Endothelial cell of umbilical vein (primary cell): ENCODE measurements at regions not wholly inside any gene's neighbourhood (a gene's known extent, or its start where the extent isn't known, plus 50 kb on each side); places are given as distances from the start of the nearest gene placed in this dataset.

Source experiments
- BruUV-seq: library from RNA; stranded (reverse); fragments of 400-500 nt; replicated peaks from 2 replicates; lab custom pipeline; 2021; lab: Mats Ljungman, UMichigan
- CTCF ChIA-PET: fragments of 300-600, 350-600 bp; sonication (Branson Sonifier 250); formaldehyde crosslinking; loops from one replicate; lab custom pipeline; 2021; ENCODE audit warnings: antibody characterized with exemption, inconsistent platforms; lab: Charles Lee
- POLR2A ChIA-PET: fragments of 300-600, 350-600 bp; sonication (Branson Sonifier 250); formaldehyde crosslinking; loops from one replicate; lab custom pipeline; 2021; ENCODE audit warnings: antibody characterized with exemption, inconsistent platforms; lab: Charles Lee
- DNase-seq: peaks from one replicate; pipeline ENCODE4 v3.0.0-alpha.2; 2011; ENCODE audit warnings: low read depth, low spot score
- FAIRE-seq: peaks from 2 replicates; lab custom pipeline; 2011; peaks lifted over from hg19 to GRCh38; lab: Jason Lieb, UNC
- H2AFZ ChIP-seq: 2 replicates; pipeline ENCODE4 v1.6.0; 2012; ENCODE audit warnings: low read depth, low read length, control low read depth, inconsistent platforms
- H3K27ac ChIP-seq: 2 replicates; pipeline ENCODE4 v1.5.1; 2011; ENCODE audit warnings: low read depth, mild to moderate bottlenecking, control low read depth, low read length, moderate library complexity; ENCODE audit not compliant: insufficient read depth
- H3K27me3 ChIP-seq, 2 experiments: 2 replicates each; pipeline versions ENCODE4 v1.6.0 to v1.6.1; 2011; ENCODE audit warnings: low read length in 2 of 2, mixed read lengths in 1 of 2; ENCODE audit not compliant: control insufficient read depth in 2 of 2, insufficient read depth in 2 of 2
- H3K36me3 ChIP-seq, 2 experiments: 2 replicates in 1 of 2; 3 replicates in 1 of 2; pipeline ENCODE4 v1.5.1; 2011; ENCODE audit warnings: low read length in 2 of 2, mild to moderate bottlenecking in 1 of 2, moderate library complexity in 1 of 2; ENCODE audit not compliant: control insufficient read depth in 2 of 2, insufficient read depth in 2 of 2; ENCODE audit errors: extremely low read depth in 1 of 2
- H3K4me1 ChIP-seq: 3 replicates; pipeline ENCODE4 v1.5.1; 2011; ENCODE audit warnings: mild to moderate bottlenecking, low read length; ENCODE audit not compliant: control insufficient read depth, insufficient read depth; ENCODE audit errors: extremely low read depth
- H3K4me2 ChIP-seq: 2 replicates; pipeline ENCODE4 v1.6.1; 2011; ENCODE audit warnings: low read length, control low read depth, mixed read lengths; ENCODE audit not compliant: insufficient read depth
- H3K4me3 ChIP-seq, 3 experiments: fragments of 200-600 bp in 1 of 3; sonication (generic), shearing (Covaris generic) in 1 of 3; replicated peaks in 1 of 3; 2 replicates each; pipeline ENCODE4 v1.5.1; 2011 to 2016; ENCODE audit warnings: control low read depth in 3 of 3, low read length in 3 of 3, mild to moderate bottlenecking in 2 of 3, inconsistent platforms in 1 of 3, low read depth in 1 of 3, moderate library complexity in 1 of 3; ENCODE audit not compliant: insufficient read depth in 1 of 3
- H3K79me2 ChIP-seq: 2 replicates; pipeline ENCODE4 v1.6.0; 2012; ENCODE audit warnings: low read length, inconsistent platforms; ENCODE audit not compliant: control insufficient read depth, insufficient read depth
- H3K9ac ChIP-seq: replicated peaks from 2 replicates; pipeline ENCODE3; 2011; ENCODE audit warnings: low read length, control low read depth; ENCODE audit not compliant: insufficient read depth; ENCODE audit errors: extremely low read depth
- H3K9me1 ChIP-seq: replicated peaks from 3 replicates; pipeline ENCODE4 v1.6.0; 2011; ENCODE audit warnings: mild to moderate bottlenecking, low read length; ENCODE audit not compliant: control insufficient read depth, insufficient read depth; ENCODE audit errors: extremely low read depth
- H3K9me3 ChIP-seq: replicated peaks from 2 replicates; pipeline ENCODE4 v1.5.1; 2012; ENCODE audit warnings: low read length, inconsistent platforms; ENCODE audit not compliant: control insufficient read depth, insufficient read depth
- H4K20me1 ChIP-seq: replicated peaks from 2 replicates; pipeline ENCODE3; 2011; ENCODE audit warnings: mild to moderate bottlenecking, low read length; ENCODE audit not compliant: control insufficient read depth, insufficient read depth; ENCODE audit errors: extremely low read depth
- EZH2 ChIP-seq: IDR thresholded peaks from 2 replicates; pipeline ENCODE4 v1.6.1; 2012; ENCODE audit warnings: borderline replicate concordance, low read depth, mild to moderate bottlenecking, moderate library complexity, low read length, inconsistent platforms; ENCODE audit not compliant: severe bottlenecking
- FOS ChIP-seq: IDR thresholded peaks from 2 replicates; pipeline ENCODE4 v1.6.1; 2011; ENCODE audit warnings: mild to moderate bottlenecking, low read length, moderate library complexity, borderline replicate concordance; ENCODE audit not compliant: insufficient read depth
- GATA2 ChIP-seq: IDR thresholded peaks from 2 replicates; pipeline ENCODE4 v1.7.0; 2011; ENCODE audit warnings: low read depth, mild to moderate bottlenecking, moderate library complexity, mixed read lengths, low read length; ENCODE audit not compliant: insufficient read length, insufficient read depth
- JUN ChIP-seq: IDR thresholded peaks from 2 replicates; pipeline ENCODE4 v1.6.1; 2011; ENCODE audit warnings: borderline replicate concordance, low read depth; ENCODE audit not compliant: insufficient read length, insufficient read depth
- MYC ChIP-seq: IDR thresholded peaks from one replicate; pipeline ENCODE4 v1.6.1; 2011; ENCODE audit warnings: mild to moderate bottlenecking, low read depth, low read length
- POLR2A ChIP-seq: IDR thresholded peaks from 2 replicates; pipeline ENCODE4 v1.6.1; 2012; ENCODE audit warnings: low read depth, mild to moderate bottlenecking, control low read depth, low read length
- POLR2AphosphoS5 ChIP-seq: IDR thresholded peaks from 2 replicates; pipeline ENCODE4 v1.6.1; 2012; ENCODE audit warnings: low read depth, mild to moderate bottlenecking, control low read depth, low read length, moderate library complexity; ENCODE audit not compliant: insufficient read depth
- dilution Hi-C: fragments of 300-500 bp; cut with MboI; formaldehyde crosslinking; loops from one replicate; pipeline ENCODE4 v1.15.0; 2019; ENCODE audit warnings: low sequenced_read_pairs; ENCODE audit not compliant: extremely low pct_ligation_motif_present
- intact Hi-C: fragments of 100-400 bp; cut with micrococcal nuclease; formaldehyde crosslinking; loops from one replicate; pipeline ENCODE4 v1.10.0; 2022
- TF ChIP-seq, protein P1 (sequence below): IDR thresholded peaks from 2 replicates; pipeline ENCODE4 v1.6.1; 2011; ENCODE audit not compliant: insufficient read depth, insufficient read length
- TF ChIP-seq, protein P2 (sequence below), 2 donors: IDR thresholded peaks; 1 replicate in 1 of 2; 2 replicates in 1 of 2; pipeline ENCODE4 v1.5.1; 2011; ENCODE audit warnings: low read length in 2 of 2, mild to moderate bottlenecking in 2 of 2, moderate library complexity in 2 of 2, control low read depth in 1 of 2, inconsistent platforms in 1 of 2, low read depth in 1 of 2; ENCODE audit not compliant: insufficient read depth in 1 of 2; ENCODE audit errors: extremely low read depth in 1 of 2

DNA sequence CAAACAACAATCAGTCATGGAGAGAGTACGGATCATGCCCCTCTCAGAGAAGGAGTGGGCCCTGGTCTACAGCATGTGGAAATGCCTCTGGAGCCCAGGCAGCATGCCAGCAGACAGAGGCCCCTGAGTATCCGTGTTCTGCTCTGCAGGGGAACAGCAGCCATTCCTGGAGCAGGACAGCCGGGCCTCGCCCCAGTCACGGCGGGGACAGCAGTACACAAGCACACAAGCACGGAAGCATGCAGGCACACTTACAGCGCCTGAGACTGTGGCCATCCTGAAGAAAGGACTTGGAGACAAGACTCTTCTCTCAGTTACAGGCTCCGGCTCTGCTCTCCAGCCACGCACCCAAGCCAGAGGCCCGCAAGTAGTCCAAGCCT, 102.6 kb upstream of the ALDH1B1 start:
- dilution Hi-C loops: no loop called here
- BruUV-seq: no TSS peak
- CTCF ChIA-PET: no interaction called here

More for the DNA sequence above, 102.6 kb upstream of the ALDH1B1 start:
- Histone ChIP-seq H3K9me1 (no peaks in the 10 kb centered on the region), H3K4me2 (no peak overlapping the region), H3K36me3 (no peaks in the 10 kb centered on the region), H3K4me1 (no peaks in the 10 kb centered on the region), H3K27me3 (peaks cover 5 to 8% of the 10 kb centered on the region in 2 experiments), H4K20me1 (no peaks in the 10 kb centered on the region), H2AFZ (no peak overlapping the region), H3K9ac (no peak overlapping the region), H3K27ac (no peak overlapping the region), H3K9me3 (no peaks in the 10 kb centered on the region), H3K79me2 (no peaks in the 10 kb centered on the region), H3K4me3 (no peak overlapping the region)
- TF ChIP-seq, protein P1, sequence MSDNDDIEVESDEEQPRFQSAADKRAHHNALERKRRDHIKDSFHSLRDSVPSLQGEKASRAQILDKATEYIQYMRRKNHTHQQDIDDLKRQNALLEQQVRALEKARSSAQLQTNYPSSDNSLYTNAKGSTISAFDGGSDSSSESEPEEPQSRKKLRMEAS: no peak
- TF ChIP-seq GATA2 (no peak), FOS (no peak), EZH2 (no peak), POLR2AphosphoS5 (no peak), POLR2A (no peak), JUN (no peak), MYC (no peak)
- TF ChIP-seq, protein P2, sequence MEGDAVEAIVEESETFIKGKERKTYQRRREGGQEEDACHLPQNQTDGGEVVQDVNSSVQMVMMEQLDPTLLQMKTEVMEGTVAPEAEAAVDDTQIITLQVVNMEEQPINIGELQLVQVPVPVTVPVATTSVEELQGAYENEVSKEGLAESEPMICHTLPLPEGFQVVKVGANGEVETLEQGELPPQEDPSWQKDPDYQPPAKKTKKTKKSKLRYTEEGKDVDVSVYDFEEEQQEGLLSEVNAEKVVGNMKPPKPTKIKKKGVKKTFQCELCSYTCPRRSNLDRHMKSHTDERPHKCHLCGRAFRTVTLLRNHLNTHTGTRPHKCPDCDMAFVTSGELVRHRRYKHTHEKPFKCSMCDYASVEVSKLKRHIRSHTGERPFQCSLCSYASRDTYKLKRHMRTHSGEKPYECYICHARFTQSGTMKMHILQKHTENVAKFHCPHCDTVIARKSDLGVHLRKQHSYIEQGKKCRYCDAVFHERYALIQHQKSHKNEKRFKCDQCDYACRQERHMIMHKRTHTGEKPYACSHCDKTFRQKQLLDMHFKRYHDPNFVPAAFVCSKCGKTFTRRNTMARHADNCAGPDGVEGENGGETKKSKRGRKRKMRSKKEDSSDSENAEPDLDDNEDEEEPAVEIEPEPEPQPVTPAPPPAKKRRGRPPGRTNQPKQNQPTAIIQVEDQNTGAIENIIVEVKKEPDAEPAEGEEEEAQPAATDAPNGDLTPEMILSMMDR (IDR thresholded peaks at IDR 0.05; ENCODE audit: extremely low read depth in 1 of 2, insufficient read depth in 1 of 2, low read depth in 1 of 2, low read length in 2 of 2): no peak
- intact Hi-C loops: no loop called here
- FAIRE-seq: no peak
- DNase-seq: no peak
- POLR2A ChIA-PET: no interaction called here
